IMR-90 (cell line): ENCODE measurements at regions not wholly inside any gene's neighbourhood (a gene's known extent, or its start where the extent isn't known, plus 50 kb on each side); places are given as distances from the start of the nearest gene placed in this dataset.

Experiments
- ATAC-seq: fragments of 200-7000 bp; cut with Tn5 transposase; 2 replicates; pipeline ENCODE4 v1.9.1; 2020; ENCODE audit warnings: low read depth, mild to moderate bottlenecking, moderate library complexity
- BruUV-seq: library from RNA; stranded (reverse); fragments of 400-500 nt; replicated peaks from 2 replicates; lab custom pipeline; 2021; lab: Mats Ljungman, UMichigan
- CTCF ChIA-PET: fragments of 300-600 bp; formaldehyde crosslinking; extraction: SDS; loops from one replicate; lab custom pipeline; 2021; ENCODE audit warnings: antibody characterized with exemption; lab: Yijun Ruan, JAX
- POLR2A ChIA-PET: fragments of 300-600 bp; sonication (Branson Sonifier 250); formaldehyde crosslinking; loops from one replicate; lab custom pipeline; 2022; ENCODE audit warnings: antibody characterized with exemption; ENCODE audit not compliant: unreplicated experiment; lab: Charles Lee
- DNase-seq: peaks from one replicate; pipeline ENCODE4 v3.0.0; 2013
- H2AFZ ChIP-seq: replicated peaks from 2 replicates; pipeline ENCODE3; 2013; ENCODE audit warnings: low read length, mild to moderate bottlenecking; ENCODE audit not compliant: poor library complexity
- H2AK5ac ChIP-seq: 2 replicates; pipeline ENCODE4 v1.6.1; 2013; ENCODE audit warnings: low read depth, low read length, inconsistent platforms
- H2AK9ac ChIP-seq: replicated peaks from 2 replicates; pipeline ENCODE3; 2013; ENCODE audit warnings: mild to moderate bottlenecking, low read depth, low read length, moderate library complexity; ENCODE audit not compliant: poor library complexity
- H2BK120ac ChIP-seq: 2 replicates; pipeline ENCODE4 v1.6.1; 2013; ENCODE audit warnings: low read depth, low read length, inconsistent platforms
- H2BK15ac ChIP-seq: 3 replicates; pipeline ENCODE4 v1.6.1; 2013; ENCODE audit warnings: low read depth, low read length, inconsistent platforms
- H2BK20ac ChIP-seq: 2 replicates; pipeline ENCODE4 v1.6.1; 2013; ENCODE audit warnings: low read depth, mild to moderate bottlenecking, inconsistent platforms, low read length, moderate library complexity
- H2BK5ac ChIP-seq: 2 replicates; pipeline ENCODE4 v1.6.1; 2013; ENCODE audit warnings: mild to moderate bottlenecking, low read depth, low read length, inconsistent platforms; ENCODE audit not compliant: poor library complexity, severe bottlenecking
- H3K14ac ChIP-seq: replicated peaks from 2 replicates; pipeline ENCODE4 v1.6.1; 2013; ENCODE audit warnings: low read depth, low read length, inconsistent platforms
- H3K18ac ChIP-seq: 2 replicates; pipeline ENCODE4 v1.6.1; 2013; ENCODE audit warnings: low read depth, low read length, control low read depth
- H3K23ac ChIP-seq: 2 replicates; pipeline ENCODE4 v1.6.1; 2013; ENCODE audit warnings: low read depth, low read length, inconsistent platforms
- H3K27ac ChIP-seq: 2 replicates; pipeline ENCODE4 v1.5.1; 2013; ENCODE audit warnings: mild to moderate bottlenecking, control low read depth, low read length; ENCODE audit not compliant: insufficient read depth
- H3K27me3 ChIP-seq: 2 replicates; pipeline ENCODE4 v1.6.1; 2013; ENCODE audit warnings: low read length; ENCODE audit not compliant: control insufficient read depth, insufficient read depth
- H3K36me3 ChIP-seq: 2 replicates; pipeline ENCODE4 v1.6.1; 2013; ENCODE audit warnings: low read length, mixed read lengths; ENCODE audit not compliant: control insufficient read depth, insufficient read depth
- H3K4ac ChIP-seq: 2 replicates; pipeline ENCODE4 v1.6.1; 2013; ENCODE audit warnings: low read depth, low read length, inconsistent platforms
- H3K4me1 ChIP-seq: 2 replicates; pipeline ENCODE4 v1.6.1; 2013; ENCODE audit warnings: low read length, mixed read lengths; ENCODE audit not compliant: control insufficient read depth, insufficient read depth
- H3K4me2 ChIP-seq: 2 replicates; pipeline ENCODE4 v1.6.1; 2013; ENCODE audit warnings: low read depth, mild to moderate bottlenecking, control low read depth, low read length, moderate library complexity
- H3K4me3 ChIP-seq: 2 replicates; pipeline ENCODE4 v1.5.1; 2013; ENCODE audit warnings: low read depth, mild to moderate bottlenecking, control low read depth, low read length, moderate library complexity; ENCODE audit not compliant: insufficient read depth
- H3K56ac ChIP-seq: 2 replicates; pipeline ENCODE4 v1.6.1; 2013; ENCODE audit warnings: low read length, inconsistent platforms; ENCODE audit not compliant: insufficient read depth; ENCODE audit errors: extremely low read depth
- H3K79me1 ChIP-seq, 2 experiments: 2 replicates each; pipeline ENCODE4 v1.6.1; 2013; ENCODE audit warnings: low read length in 2 of 2, inconsistent platforms in 1 of 2, low read depth in 1 of 2
- H3K9ac ChIP-seq: 2 replicates; pipeline ENCODE4 v1.6.1; 2013; ENCODE audit warnings: low read depth, low read length, control low read depth
- H3K9me1 ChIP-seq: 2 replicates; pipeline ENCODE4 v1.6.1; 2013; ENCODE audit warnings: low read length, inconsistent platforms; ENCODE audit not compliant: insufficient read depth
- H3K9me3 ChIP-seq: 2 replicates; pipeline ENCODE4 v1.6.1; 2013; ENCODE audit warnings: low read length; ENCODE audit not compliant: control insufficient read depth, insufficient read depth
- H4K20me1 ChIP-seq: 2 replicates; pipeline ENCODE4 v1.6.1; 2013; ENCODE audit warnings: low read length, inconsistent platforms; ENCODE audit not compliant: insufficient read depth
- H4K5ac ChIP-seq: 2 replicates; pipeline ENCODE4 v1.6.1; 2013; ENCODE audit warnings: mild to moderate bottlenecking, low read depth, low read length, control low read depth
- H4K8ac ChIP-seq, 2 experiments: 2 replicates each; pipeline ENCODE4 v1.6.1; 2013; ENCODE audit warnings: low read depth in 2 of 2, low read length in 2 of 2, control low read depth in 1 of 2, inconsistent platforms in 1 of 2
- H4K91ac ChIP-seq: 2 replicates; pipeline ENCODE4 v1.6.1; 2013; ENCODE audit warnings: low read depth, low read length, inconsistent platforms; ENCODE audit not compliant: insufficient read depth
- CHD1 ChIP-seq: IDR thresholded peaks from 2 replicates; pipeline ENCODE4 v1.6.1; 2012; ENCODE audit warnings: low read depth, low read length, improper control_type of control experiment
- CTCF ChIP-seq: conservative IDR thresholded peaks from 2 replicates; pipeline ENCODE4 v1.5.1; 2012; ENCODE audit warnings: mild to moderate bottlenecking, low read depth, low read length, improper control_type of control experiment
- MAZ ChIP-seq: IDR thresholded peaks from 2 replicates; pipeline ENCODE4 v1.6.1; 2012; ENCODE audit warnings: low read depth, mild to moderate bottlenecking, low read length, improper control_type of control experiment, moderate library complexity, borderline replicate concordance
- POLR2A ChIP-seq: IDR thresholded peaks from 2 replicates; pipeline ENCODE4 v1.6.1; 2012; ENCODE audit warnings: mild to moderate bottlenecking, low read depth, low read length
- dilution Hi-C: fragments of 300-500 bp; cut with HindIII; formaldehyde crosslinking; loops from one replicate; pipeline ENCODE4 v1.14.3; 2018; ENCODE audit warnings: low sequenced_read_pairs; ENCODE audit not compliant: unreplicated experiment
- in situ Hi-C: fragments of 300-500 bp; cut with MboI; formaldehyde crosslinking; loops from 3 replicates; pipeline ENCODE4 v1.14.3; 2019; ENCODE audit warnings: low sequenced_read_pairs, inconsistent platforms, mixed read lengths
- intact Hi-C: fragments of 100-400 bp; cut with micrococcal nuclease; formaldehyde crosslinking; loops from 2 replicates; pipeline ENCODE4 v1.10.0; 2022
- TF ChIP-seq, protein P1 (sequence below): fragments of 150-350 bp; IDR thresholded peaks from 2 replicates; pipeline ENCODE4 v1.6.1; 2017; ENCODE audit warnings: mild to moderate bottlenecking, antibody characterized with exemption, low read length, low read depth

GRCh38 chr3:102112704-102113230, 263.5 kb downstream of the NFKBIZ start:
- Histone ChIP-seq H4K5ac (peak overlapping the region; percentile 71; the same call in 1 of the 2 replicates), H3K56ac (no peak overlapping the region), H2BK5ac (peak overlapping the region; percentile 48), H2AK5ac (no peak overlapping the region), H2BK15ac (0 out of 3 replicates have a peak overlapping the region, but pooled peaks have one; percentile 64), H4K8ac (no peak overlapping the region), H3K4me2 (no peak overlapping the region), H2BK20ac (0 out of 2 replicates have a peak overlapping the region, but pooled peaks have one; percentile 34), H3K9me1 (0 out of 2 replicates have a peak, but pooled peaks cover 4% of the 10 kb centered on the region), H3K27me3 (no peaks in the 10 kb centered on the region), H3K23ac (peak overlapping the region; percentile 32; the same call in 1 of the 2 replicates), H2AFZ (no peak overlapping the region), H3K9ac (no peak overlapping the region), H3K27ac (no peak overlapping the region), H3K79me1 (no peaks in the 10 kb centered on the region), H3K36me3 (no peaks in the 10 kb centered on the region), H2AK9ac (no peak overlapping the region), H4K20me1 (no peaks in the 10 kb centered on the region), H3K9me3 (no peaks in the 10 kb centered on the region; the same call in 1 of the 2 replicates), H3K18ac (peak overlapping the region; percentile 85), H3K4me1 (peaks cover 2% of the 10 kb centered on the region; the same call in 1 of the 2 replicates), H3K4me3 (no peak overlapping the region), H3K14ac (no peak overlapping the region), H4K91ac (no peak overlapping the region), H3K4ac (peak overlapping the region; percentile 35; the same call in 1 of the 2 replicates), H2BK120ac (peak overlapping the region; percentile 55; the same call in 1 of the 2 replicates)
- TF ChIP-seq, protein P1, sequence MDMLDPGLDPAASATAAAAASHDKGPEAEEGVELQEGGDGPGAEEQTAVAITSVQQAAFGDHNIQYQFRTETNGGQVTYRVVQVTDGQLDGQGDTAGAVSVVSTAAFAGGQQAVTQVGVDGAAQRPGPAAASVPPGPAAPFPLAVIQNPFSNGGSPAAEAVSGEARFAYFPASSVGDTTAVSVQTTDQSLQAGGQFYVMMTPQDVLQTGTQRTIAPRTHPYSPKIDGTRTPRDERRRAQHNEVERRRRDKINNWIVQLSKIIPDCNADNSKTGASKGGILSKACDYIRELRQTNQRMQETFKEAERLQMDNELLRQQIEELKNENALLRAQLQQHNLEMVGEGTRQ, result no peak
- TF ChIP-seq POLR2A, result no peak
- no peak for TF ChIP-seq CTCF
- no peak for TF ChIP-seq MAZ
- no peak for TF ChIP-seq CHD1
- POLR2A ChIA-PET, result no interaction called here
- ATAC-seq (no peak), DNase-seq (no peak)
- BruUV-seq, result no TSS peak
- intact Hi-C loops, result no loop called here
- CTCF ChIA-PET, result no interaction called here
- dilution Hi-C loops, result no loop called here
- in situ Hi-C loops, result no loop called here
